Dermis blood vessel endothelial cell (primary cell): ENCODE measurements at regions not wholly inside any gene's neighbourhood (a gene's known extent, or its start where the extent isn't known, plus 50 kb on each side); places are given as distances from the start of the nearest gene placed in this dataset.
"Not testable (repeated sequence)": the region's sequence is repeated elsewhere in the genome, so short reads cannot be mapped to it uniquely, and the experiment has no call there.

ENCODE experiments used
- DNase-seq: peaks from one replicate; pipeline ENCODE4 v3.0.0; 2010

- DNase-seq, result no peak
Measured at GRCh38 chr10:28186887-28187578, 115.8 kb downstream of the MPP7 start.

- DNase-seq, result no peak
Measured at GRCh38 chr10:28186461-28186860, 116.4 kb downstream of the MPP7 start.

GRCh38 chr10:28184810-28185209 is 118.1 kb downstream of the MPP7 start:
- no peak for DNase-seq

GRCh38 chr10:28181478-28182096 is 121.3 kb downstream of the MPP7 start:
- no peak for DNase-seq

- no peak for DNase-seq
Measured at GRCh38 chr10:28180654-28181053, 122.2 kb downstream of the MPP7 start.

- DNase-seq, result no peak
Measured at GRCh38 chr10:28179743-28180099, 123.1 kb downstream of the MPP7 start.

- DNase-seq, result peak; percentile 83
Measured at GRCh38 chr10:28179006-28179742, 123.7 kb downstream of the MPP7 start.

- DNase-seq, result peak; percentile 41
Measured at GRCh38 chr10:28177944-28178637, 124.8 kb downstream of the MPP7 start.

GRCh38 chr10:28176498-28176897 is 126.4 kb downstream of the MPP7 start:
- DNase-seq, result not testable (repeated sequence)

- no peak for DNase-seq
Measured at GRCh38 chr10:28172223-28172610, 130.6 kb downstream of the MPP7 start.

GRCh38 chr10:28171468-28172222 is 131.2 kb downstream of the MPP7 start:
- DNase-seq, result no peak

- peak; percentile 17 for DNase-seq
Measured at GRCh38 chr10:28169525-28169924, 133.3 kb downstream of the MPP7 start.

- DNase-seq, result no peak
Measured at GRCh38 chr10:28160866-28161405, 141.9 kb downstream of the MPP7 start.

- no peak for DNase-seq
Measured at GRCh38 chr10:28157379-28157778, 145.5 kb downstream of the MPP7 start.

- peak; percentile 50 for DNase-seq
Measured at GRCh38 chr10:28155726-28156125, 147.1 kb downstream of the MPP7 start.

- DNase-seq, result no peak
Measured at GRCh38 chr10:28151636-28152035, 151.2 kb downstream of the MPP7 start.

- DNase-seq, result no peak
Measured at GRCh38 chr10:28149746-28150145, 150.9 kb upstream of the ODAD2 start.

- DNase-seq, result no peak
Measured at GRCh38 chr10:28147706-28148105, 148.8 kb upstream of the ODAD2 start.

GRCh38 chr10:28139138-28139537 is 140.3 kb upstream of the ODAD2 start:
- peak; percentile 84 for DNase-seq

- DNase-seq, result peak; percentile 49
Measured at GRCh38 chr10:28137907-28138880, 139.3 kb upstream of the ODAD2 start.

GRCh38 chr10:28135258-28135657 is 136.4 kb upstream of the ODAD2 start:
- peak; percentile 62 for DNase-seq
